NCI-H1048 (cell line): ENCODE measurements at regions not wholly inside any gene's neighbourhood (a gene's known extent, or its start where the extent isn't known, plus 50 kb on each side); places are given as distances from the start of the nearest gene placed in this dataset.
"Not testable (repeated sequence)": the region's sequence is repeated elsewhere in the genome, so short reads cannot be mapped to it uniquely, and the experiment has no call there.

Source experiments
- DNase-seq: peaks from one replicate; lab custom pipeline; 2025; lab: John Stamatoyannopoulos, UW

- DNase-seq = no peak
Measured at GRCh38 chr9:74006935-74007334, 490.2 kb upstream of the RORB start.

- no peak for DNase-seq
Measured at GRCh38 chr9:74007833-74008232, 489.3 kb upstream of the RORB start.

- no peak for DNase-seq
Measured at GRCh38 chr9:74016004-74016403, 481.1 kb upstream of the RORB start.

- DNase-seq = no peak
Measured at GRCh38 chr9:74025402-74025925, 471.7 kb upstream of the RORB start.

GRCh38 chr9:74032421-74032820 lies 464.7 kb upstream of the RORB start:
- no peak for DNase-seq

- DNase-seq = no peak
Measured at GRCh38 chr9:74035786-74036185, 461.3 kb upstream of the RORB start.

GRCh38 chr9:74036549-74037231 lies 460.4 kb upstream of the RORB start:
- DNase-seq = no peak

- no peak for DNase-seq
Measured at GRCh38 chr9:74037274-74037673, 459.9 kb upstream of the RORB start.

GRCh38 chr9:74041588-74041987 lies 455.5 kb upstream of the RORB start:
- DNase-seq = no peak

- DNase-seq = no peak
Measured at GRCh38 chr9:74044844-74045243, 452.3 kb upstream of the RORB start.

GRCh38 chr9:74056023-74056422 lies 441.1 kb upstream of the RORB start:
- DNase-seq = no peak

GRCh38 chr9:74057051-74057450 lies 440.1 kb upstream of the RORB start:
- DNase-seq = not testable (repeated sequence)

- no peak for DNase-seq
Measured at GRCh38 chr9:74064702-74065101, 432.4 kb upstream of the RORB start.

- DNase-seq = no peak
Measured at GRCh38 chr9:74066128-74066527, 431.0 kb upstream of the RORB start.

- DNase-seq = no peak
Measured at GRCh38 chr9:74066605-74067004, 430.5 kb upstream of the RORB start.

- DNase-seq = no peak
Measured at GRCh38 chr9:74071502-74071901, 425.6 kb upstream of the RORB start.

GRCh38 chr9:74073897-74074296 lies 423.2 kb upstream of the RORB start:
- no peak for DNase-seq

GRCh38 chr9:74078647-74079046 lies 418.5 kb upstream of the RORB start:
- DNase-seq = no peak

- not testable (repeated sequence) for DNase-seq
Measured at GRCh38 chr9:74080652-74081051, 416.5 kb upstream of the RORB start.

GRCh38 chr9:74083681-74084433 lies 413.3 kb upstream of the RORB start:
- DNase-seq = no peak

- DNase-seq = not testable (repeated sequence)
Measured at GRCh38 chr9:74085384-74086037, 411.6 kb upstream of the RORB start.

- DNase-seq = not testable (repeated sequence)
Measured at GRCh38 chr9:74090921-74091320, 406.2 kb upstream of the RORB start.

- no peak for DNase-seq
Measured at GRCh38 chr9:74092491-74092834, 404.7 kb upstream of the RORB start.
